ENCODE measurements at regions not wholly inside any gene's neighbourhood (a gene's known extent, or its start where the extent isn't known, plus 50 kb on each side); places are given as distances from the start of the nearest gene placed in this dataset.

DNA sequence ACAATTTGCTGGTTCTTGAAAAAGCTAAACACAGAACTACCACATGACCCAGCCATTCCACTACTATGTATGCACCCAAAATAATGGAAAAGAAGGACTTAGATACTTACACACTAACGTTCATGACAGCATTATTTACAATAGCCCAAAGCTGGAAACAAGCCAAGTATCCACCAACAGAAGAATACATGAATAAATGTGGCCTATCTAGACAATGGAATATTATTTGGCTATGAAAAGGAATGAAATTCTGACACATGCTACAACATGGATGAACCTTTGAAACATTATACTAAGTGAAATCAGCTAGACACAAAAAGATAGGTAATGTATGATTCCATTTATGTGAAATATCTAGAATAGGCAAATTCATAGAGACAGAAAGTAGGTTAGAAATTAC lies 67.4 kb upstream of the EXOC4 start:
- Mint-ChIP-seq H3K9me3 (no peaks in the 10 kb centered on the region), H3K27me3 (ENCODE audit: low read depth) (no peaks in the 10 kb centered on the region), H3K36me3 (ENCODE audit: insufficient read depth in 1 of 3, low read depth in 3 of 3) (no peaks in the 10 kb centered on the region), H3K4me1 (peaks cover 27 to 36% of the 10 kb centered on the region in 2 experiments), H3K27ac (no peak overlapping the region), H3K4me3 (no peak overlapping the region)
- no peak overlapping the region for H2BK120ac ChIP-seq (ENCODE audit: low read depth, low read length, poor library complexity, severe bottlenecking)
- no peaks in the 10 kb centered on the region for H3K79me1 ChIP-seq (ENCODE audit: insufficient read depth, low read depth, low read length, poor library complexity, severe bottlenecking)
- H3K4ac ChIP-seq (ENCODE audit: low read depth, low read length), result no peak overlapping the region
- no peak overlapping the region for H2BK20ac ChIP-seq (ENCODE audit: low read depth, low read length, poor library complexity, severe bottlenecking)
- H4K91ac ChIP-seq (ENCODE audit: insufficient read length, low read depth, low read length), result no peak overlapping the region
- WGBS (ENCODE audit: extremely low coverage, insufficient read length, low lambda C conversion rate), result no CpG with 5 or more reads among the region's 1 CpG
- H3K4me2 ChIP-seq (ENCODE audit: insufficient read depth, insufficient read length, low read length), result no peak overlapping the region
- H3K18ac ChIP-seq (ENCODE audit: insufficient read length, low read depth, low read length), result no peak overlapping the region
- H3K27ac ChIP-seq (ENCODE audit: insufficient read length, low read depth, low read length), result no peak overlapping the region
- no peak overlapping the region for H3K56ac ChIP-seq (ENCODE audit: insufficient read length, low read depth, low read length)
- H3K14ac ChIP-seq (ENCODE audit: insufficient read depth, low read length), result no peak overlapping the region
- no peaks in the 10 kb centered on the region for H3K23me2 ChIP-seq (ENCODE audit: insufficient read length, low read depth, low read length, poor library complexity, severe bottlenecking)
- H3T11ph ChIP-seq (ENCODE audit: low read length), result no peak overlapping the region
- no peak overlapping the region for H4K8ac ChIP-seq (replicated peaks; ENCODE audit: insufficient read length, low read depth, low read length)
- H3K9me3 ChIP-seq (ENCODE audit: control insufficient read depth, low read depth, low read length), result no peaks in the 10 kb centered on the region
- no peak overlapping the region for H3K23ac ChIP-seq (ENCODE audit: insufficient read length, low read depth, low read length)
- H3K27me3 ChIP-seq (ENCODE audit: insufficient read depth, low read length), result no peaks in the 10 kb centered on the region
- H2BK15ac ChIP-seq (ENCODE audit: low read depth, low read length), result no peak overlapping the region
- H2BK5ac ChIP-seq (ENCODE audit: insufficient read length, low read length), result no peak overlapping the region
- no peak overlapping the region for H4K5ac ChIP-seq (ENCODE audit: insufficient read length, low read depth, low read length)
- H4K20me1 ChIP-seq (ENCODE audit: control insufficient read depth, insufficient read depth, insufficient read length), result no peaks in the 10 kb centered on the region
- H2BK12ac ChIP-seq (ENCODE audit: insufficient read length, low read depth, low read length), result no peak overlapping the region
- H2AFZ ChIP-seq (ENCODE audit: low read length), result no peak overlapping the region
- no peak overlapping the region for H2AK5ac ChIP-seq (ENCODE audit: insufficient read length, low read length)
- TF ChIP-seq, protein P1, sequence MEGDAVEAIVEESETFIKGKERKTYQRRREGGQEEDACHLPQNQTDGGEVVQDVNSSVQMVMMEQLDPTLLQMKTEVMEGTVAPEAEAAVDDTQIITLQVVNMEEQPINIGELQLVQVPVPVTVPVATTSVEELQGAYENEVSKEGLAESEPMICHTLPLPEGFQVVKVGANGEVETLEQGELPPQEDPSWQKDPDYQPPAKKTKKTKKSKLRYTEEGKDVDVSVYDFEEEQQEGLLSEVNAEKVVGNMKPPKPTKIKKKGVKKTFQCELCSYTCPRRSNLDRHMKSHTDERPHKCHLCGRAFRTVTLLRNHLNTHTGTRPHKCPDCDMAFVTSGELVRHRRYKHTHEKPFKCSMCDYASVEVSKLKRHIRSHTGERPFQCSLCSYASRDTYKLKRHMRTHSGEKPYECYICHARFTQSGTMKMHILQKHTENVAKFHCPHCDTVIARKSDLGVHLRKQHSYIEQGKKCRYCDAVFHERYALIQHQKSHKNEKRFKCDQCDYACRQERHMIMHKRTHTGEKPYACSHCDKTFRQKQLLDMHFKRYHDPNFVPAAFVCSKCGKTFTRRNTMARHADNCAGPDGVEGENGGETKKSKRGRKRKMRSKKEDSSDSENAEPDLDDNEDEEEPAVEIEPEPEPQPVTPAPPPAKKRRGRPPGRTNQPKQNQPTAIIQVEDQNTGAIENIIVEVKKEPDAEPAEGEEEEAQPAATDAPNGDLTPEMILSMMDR (conservative IDR thresholded peaks at IDR 0.05), result no peak
- H3K4me1 ChIP-seq (ENCODE audit: insufficient read depth, low read length), result peaks cover 10% of the 10 kb centered on the region; the same call in 1 of the 2 replicates
- H3K79me2 ChIP-seq (ENCODE audit: insufficient read depth, low read length), result no peaks in the 10 kb centered on the region
- H3K9ac ChIP-seq (ENCODE audit: extremely low read depth, insufficient read length, low read length), result no peak overlapping the region
- no peak for DNase-seq
